Aorta (tissue), 5 donors: ENCODE measurements at regions not wholly inside any gene's neighbourhood (a gene's known extent, or its start where the extent isn't known, plus 50 kb on each side); places are given as distances from the start of the nearest gene placed in this dataset.

Source experiments
- ATAC-seq: fragments of 200-7000 bp; cut with Tn5 transposase; one replicate; pipeline ENCODE4 v1.9.1; 2022; ENCODE audit warnings: moderate library complexity; ENCODE audit not compliant: low FRiP score
- DNase-seq, 2 donors: peaks; one replicate each; pipeline ENCODE4 v3.0.0-alpha.2; 2020
- H3K27ac ChIP-seq, 2 donors: one replicate each; pipeline ENCODE4 v1.5.1; 2013; ENCODE audit warnings: low read length in 2 of 2, mild to moderate bottlenecking in 2 of 2, moderate library complexity in 2 of 2, control low read depth in 1 of 2, inconsistent platforms in 1 of 2, low read depth in 1 of 2
- H3K27me3 ChIP-seq, 2 donors: one replicate each; pipeline ENCODE4 v1.6.1; 2013; ENCODE audit warnings: control low read depth in 1 of 2, low read length in 1 of 2, mild to moderate bottlenecking in 1 of 2, moderate library complexity in 1 of 2; ENCODE audit not compliant: insufficient read depth in 2 of 2, control insufficient read depth in 1 of 2
- H3K36me3 ChIP-seq, 2 donors: one replicate each; pipeline ENCODE4 v1.6.1; 2013; ENCODE audit warnings: control low read depth in 1 of 2, low read length in 1 of 2, mild to moderate bottlenecking in 1 of 2; ENCODE audit not compliant: insufficient read depth in 2 of 2, control insufficient read depth in 1 of 2
- H3K4me1 ChIP-seq, 2 donors: one replicate each; pipeline ENCODE4 v1.6.1; 2013; ENCODE audit warnings: low read length in 2 of 2, control low read depth in 1 of 2, mild to moderate bottlenecking in 1 of 2, moderate library complexity in 1 of 2; ENCODE audit not compliant: insufficient read depth in 2 of 2, control insufficient read depth in 1 of 2
- H3K4me3 ChIP-seq, 2 donors: one replicate each; pipeline ENCODE4 v1.5.1; 2013; ENCODE audit warnings: low read length in 2 of 2, control low read depth in 1 of 2, mild to moderate bottlenecking in 1 of 2
- H3K9me3 ChIP-seq: one replicate; pipeline ENCODE4 v1.6.1; 2013; ENCODE audit warnings: mild to moderate bottlenecking, low read length; ENCODE audit not compliant: control insufficient read depth
- WGBS, 2 donors: extraction: QIAGEN DNeasy Blood & Tissue Kit; methylation state at CpG; one replicate each; pipeline ENCODE4 v1.1.7; 2013; 5-methylcytosine and 5-hydroxymethylcytosine counted together
- intact Hi-C, 2 donors: fragments of 100-400 bp; cut with DNase I; formaldehyde crosslinking; loops; one replicate each; pipeline versions ENCODE4 v1.14.2 to v1.15.0; 2022
- donor health status: healthy with polysubstance abuse.
- donor health status: Bipolar disorder and iron deficiency.
- donor health status: DM: no; HTN: no; CAD: no.
- donor health status: DM: no; HTN: no; CAD: no.
- donor health status: DM: yes; HTN: yes; CAD: no.

GRCh38 chr3:66165660-66166059 is 55.1 kb upstream of the SLC25A26 start:
- H3K27me3 ChIP-seq: peaks cover 0 to 1% of the 10 kb centered on the region in 2 donors
- 67 to 74% methylated on average over 1 of the region's 1 CpG for WGBS, 2 donors
- intact Hi-C loops: no loop called here
- no peaks in the 10 kb centered on the region for H3K36me3 ChIP-seq
- DNase-seq (no peak), ATAC-seq (no peak)
- no peaks in the 10 kb centered on the region for H3K4me1 ChIP-seq
- no peak overlapping the region for H3K4me3 ChIP-seq
- no peak overlapping the region for H3K27ac ChIP-seq
- H3K9me3 ChIP-seq: no peaks in the 10 kb centered on the region

DNA sequence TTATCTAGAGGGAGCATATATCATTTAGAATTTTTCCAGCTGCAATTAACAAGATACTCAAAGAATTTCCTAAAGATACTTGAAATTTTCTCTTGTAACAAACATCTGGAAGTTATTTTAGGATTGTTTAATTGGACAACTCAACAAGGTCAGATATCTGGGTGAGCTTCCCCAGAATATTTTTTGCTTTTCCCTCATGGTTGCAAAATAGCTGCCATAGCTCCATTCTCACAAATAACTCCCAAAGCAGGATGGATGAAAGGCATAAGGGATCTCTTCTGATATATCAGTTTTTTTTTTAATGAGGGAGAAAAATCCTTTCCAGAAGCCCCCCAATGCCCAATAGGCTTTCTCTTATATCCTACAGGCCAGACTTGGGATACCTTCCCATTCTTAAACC is 56.6 kb upstream of the SLC25A26 start:
- Histone ChIP-seq H3K4me3 (no peak overlapping the region), H3K27ac (no peak overlapping the region), H3K36me3 (no peaks in the 10 kb centered on the region), H3K9me3 (no peaks in the 10 kb centered on the region), H3K27me3 (peaks cover 0 to 1% of the 10 kb centered on the region in 2 donors), H3K4me1 (no peaks in the 10 kb centered on the region)
- DNase-seq (no peak), ATAC-seq (no peak)
- intact Hi-C loops: no loop called here

GRCh38 chr3:66163222-66163621 is 57.6 kb upstream of the SLC25A26 start:
- H3K27me3 ChIP-seq: peaks cover 0 to 1% of the 10 kb centered on the region in 2 donors
- no peak overlapping the region for H3K27ac ChIP-seq
- no peaks in the 10 kb centered on the region for H3K4me1 ChIP-seq
- DNase-seq (no peak), ATAC-seq (no peak)
- intact Hi-C loops: no loop called here
- H3K4me3 ChIP-seq: no peak overlapping the region
- H3K9me3 ChIP-seq: no peaks in the 10 kb centered on the region
- no peaks in the 10 kb centered on the region for H3K36me3 ChIP-seq
- WGBS, 2 donors: 86 to 87% methylated on average over 5 of the region's 5 CpGs

DNA sequence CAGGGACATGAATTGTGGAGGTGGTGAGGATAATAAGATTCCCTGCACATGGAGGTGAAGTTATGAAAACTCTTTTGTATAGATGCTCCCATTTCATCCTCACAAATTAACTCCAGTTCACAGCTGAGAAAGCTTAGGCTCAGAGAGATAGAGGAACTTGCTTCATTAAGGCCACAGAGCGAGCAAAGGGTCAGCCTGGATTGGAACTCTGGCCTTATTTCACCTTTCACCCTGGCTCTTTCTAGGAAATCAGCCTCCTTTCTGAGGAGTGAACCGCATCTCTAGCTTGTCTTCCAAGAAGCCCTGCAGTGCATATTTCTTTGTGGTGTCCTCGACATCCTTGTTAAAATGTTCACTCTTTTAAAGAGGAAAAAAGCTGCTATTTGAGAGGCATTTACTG is 58.0 kb upstream of the SLC25A26 start:
- intact Hi-C loops: no loop called here
- H3K4me1 ChIP-seq: no peaks in the 10 kb centered on the region
- no peak overlapping the region for H3K27ac ChIP-seq
- DNase-seq: no peak
- 88% methylated on average over 3 of the region's 3 CpGs for WGBS, 2 donors
- ATAC-seq: no peak
- H3K36me3 ChIP-seq: no peaks in the 10 kb centered on the region
- H3K4me3 ChIP-seq: no peak overlapping the region
- H3K9me3 ChIP-seq: no peaks in the 10 kb centered on the region
- H3K27me3 ChIP-seq: peaks cover 0 to 1% of the 10 kb centered on the region in 2 donors

- Histone ChIP-seq H3K4me1 (no peaks in the 10 kb centered on the region), H3K4me3 (no peak overlapping the region), H3K27ac (no peak overlapping the region), H3K9me3 (no peaks in the 10 kb centered on the region), H3K27me3 (peaks cover 0 to 1% of the 10 kb centered on the region in 2 donors), H3K36me3 (no peaks in the 10 kb centered on the region)
- intact Hi-C loops: no loop called here
- WGBS, 2 donors: 85 to 92% methylated on average over 5 of the region's 5 CpGs
- DNase-seq (no peak), ATAC-seq (no peak)
Measured at GRCh38 chr3:66158933-66159683, 61.7 kb upstream of the SLC25A26 start.

GRCh38 chr3:66154444-66154861 is 66.3 kb upstream of the SLC25A26 start:
- DNase-seq: peak in 1 of 2 donors; percentile 54
- peak; percentile 19 for ATAC-seq
- H3K36me3 ChIP-seq: no peaks in the 10 kb centered on the region
- H3K4me1 ChIP-seq: no peaks in the 10 kb centered on the region
- peak overlapping the region; percentile 34 to 74 for H3K4me3 ChIP-seq
- H3K9me3 ChIP-seq: no peaks in the 10 kb centered on the region
- no peak overlapping the region for H3K27ac ChIP-seq
- intact Hi-C loops: no loop called here
- H3K27me3 ChIP-seq: peaks cover 0 to 1% of the 10 kb centered on the region in 2 donors
- 6 to 11% methylated on average over 9 of the region's 9 CpGs for WGBS, 2 donors

- intact Hi-C loops: no loop called here
- 17 to 18% methylated on average over 25 of the region's 25 CpGs for WGBS, 2 donors
- H3K27ac ChIP-seq: peak overlapping the region in 1 of 2 donors; percentile 68
- H3K27me3 ChIP-seq: peaks cover 0 to 1% of the 10 kb centered on the region in 2 donors
- no peaks in the 10 kb centered on the region for H3K4me1 ChIP-seq
- no peak for DNase-seq
- H3K36me3 ChIP-seq: no peaks in the 10 kb centered on the region
- H3K4me3 ChIP-seq: peak overlapping the region; percentile 34 to 74
- peak; percentile 58 for ATAC-seq
- no peaks in the 10 kb centered on the region for H3K9me3 ChIP-seq
Measured at GRCh38 chr3:66153481-66154443, 67.0 kb upstream of the SLC25A26 start.

- ATAC-seq: no peak
- no peaks in the 10 kb centered on the region for H3K9me3 ChIP-seq
- peaks cover 0 to 1% of the 10 kb centered on the region in 2 donors for H3K27me3 ChIP-seq
- 84 to 86% methylated on average over 2 of the region's 2 CpGs for WGBS, 2 donors
- H3K27ac ChIP-seq: no peak overlapping the region
- no peaks in the 10 kb centered on the region for H3K4me1 ChIP-seq
- DNase-seq: no peak
- no peak overlapping the region for H3K4me3 ChIP-seq
- no peaks in the 10 kb centered on the region for H3K36me3 ChIP-seq
- intact Hi-C loops: no loop called here
Measured at GRCh38 chr3:66152336-66152735, 68.5 kb upstream of the SLC25A26 start.
